ENCODE measurements at regions not wholly inside any gene's neighbourhood (a gene's known extent, or its start where the extent isn't known, plus 50 kb on each side); places are given as distances from the start of the nearest gene placed in this dataset.

DNA sequence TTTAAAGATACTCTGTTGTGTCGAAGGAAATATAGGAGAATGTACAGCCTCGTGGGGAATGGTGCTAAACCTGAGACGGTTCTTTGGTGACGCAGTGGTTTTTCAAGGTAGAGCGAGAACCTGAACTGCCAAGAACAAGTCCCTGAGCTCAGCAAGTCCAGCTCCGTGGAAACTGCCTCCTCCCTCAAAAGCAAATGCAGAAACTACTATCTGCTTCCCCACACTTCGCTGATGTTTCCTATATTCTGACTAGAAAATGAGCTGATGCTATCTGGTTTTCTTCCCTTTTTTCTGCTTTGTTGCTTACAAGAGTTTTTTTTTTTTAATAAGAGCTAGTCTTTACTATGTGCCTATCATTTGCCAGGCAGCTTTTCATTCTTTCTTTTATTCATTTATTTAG, 85.3 kb upstream of the LY86 start:
- Histone ChIP-seq H3K27ac (no peak overlapping the region), H3K79me2 (no peaks in the 10 kb centered on the region), H3K4me1 (ENCODE audit: insufficient read depth) (no peaks in the 10 kb centered on the region), H3K9me3 (ENCODE audit: low read depth) (no peaks in the 10 kb centered on the region), H3K36me3 (replicated peaks; ENCODE audit: insufficient read depth, low read depth) (no peaks in the 10 kb centered on the region), H2AFZ (no peak overlapping the region), H3K27me3 (peaks cover 6% of the 10 kb centered on the region), H4K20me1 (ENCODE audit: insufficient read depth, poor library complexity, severe bottlenecking) (no peaks in the 10 kb centered on the region), H3K4me2 (no peak overlapping the region), H3K4me3 (no peak overlapping the region), H3K9me2 (replicated peaks; ENCODE audit: insufficient read depth) (no peaks in the 10 kb centered on the region)
- WGBS (ENCODE audit: low lambda C conversion rate, missing lambda C conversion rate): 82% methylated on average over 7 of the region's 7 CpGs
- TF ChIP-seq EZH2 (IDR thresholded peaks at IDR 0.05; ENCODE audit: borderline replicate concordance): no peak
- TF ChIP-seq, protein P1, sequence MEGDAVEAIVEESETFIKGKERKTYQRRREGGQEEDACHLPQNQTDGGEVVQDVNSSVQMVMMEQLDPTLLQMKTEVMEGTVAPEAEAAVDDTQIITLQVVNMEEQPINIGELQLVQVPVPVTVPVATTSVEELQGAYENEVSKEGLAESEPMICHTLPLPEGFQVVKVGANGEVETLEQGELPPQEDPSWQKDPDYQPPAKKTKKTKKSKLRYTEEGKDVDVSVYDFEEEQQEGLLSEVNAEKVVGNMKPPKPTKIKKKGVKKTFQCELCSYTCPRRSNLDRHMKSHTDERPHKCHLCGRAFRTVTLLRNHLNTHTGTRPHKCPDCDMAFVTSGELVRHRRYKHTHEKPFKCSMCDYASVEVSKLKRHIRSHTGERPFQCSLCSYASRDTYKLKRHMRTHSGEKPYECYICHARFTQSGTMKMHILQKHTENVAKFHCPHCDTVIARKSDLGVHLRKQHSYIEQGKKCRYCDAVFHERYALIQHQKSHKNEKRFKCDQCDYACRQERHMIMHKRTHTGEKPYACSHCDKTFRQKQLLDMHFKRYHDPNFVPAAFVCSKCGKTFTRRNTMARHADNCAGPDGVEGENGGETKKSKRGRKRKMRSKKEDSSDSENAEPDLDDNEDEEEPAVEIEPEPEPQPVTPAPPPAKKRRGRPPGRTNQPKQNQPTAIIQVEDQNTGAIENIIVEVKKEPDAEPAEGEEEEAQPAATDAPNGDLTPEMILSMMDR (IDR thresholded peaks at IDR 0.05; ENCODE audit: poor library complexity): no peak
- TF ChIP-seq EZH2phosphoT487 (IDR thresholded peaks at IDR 0.05; ENCODE audit: low read depth, severe bottlenecking, unreplicated experiment): no peak
- DNase-seq (ENCODE audit: low spot score): no peak

- Histone ChIP-seq H3K4me3 (no peak overlapping the region), H3K79me2 (no peaks in the 10 kb centered on the region), H2AFZ (no peak overlapping the region), H3K27me3 (no peaks in the 10 kb centered on the region), H3K9me3 (ENCODE audit: low read depth) (no peaks in the 10 kb centered on the region), H4K20me1 (ENCODE audit: insufficient read depth, poor library complexity, severe bottlenecking) (no peaks in the 10 kb centered on the region), H3K36me3 (replicated peaks; ENCODE audit: insufficient read depth, low read depth) (no peaks in the 10 kb centered on the region), H3K9me2 (replicated peaks; ENCODE audit: insufficient read depth) (no peaks in the 10 kb centered on the region), H3K27ac (no peak overlapping the region), H3K4me1 (ENCODE audit: insufficient read depth) (no peaks in the 10 kb centered on the region), H3K4me2 (no peak overlapping the region)
- DNase-seq (ENCODE audit: low spot score): no peak
- 83% methylated on average over 3 of the region's 3 CpGs for WGBS (ENCODE audit: low lambda C conversion rate, missing lambda C conversion rate)
- TF ChIP-seq, protein P1 (IDR thresholded peaks at IDR 0.05; ENCODE audit: poor library complexity): no peak
- TF ChIP-seq EZH2phosphoT487 (IDR thresholded peaks at IDR 0.05; ENCODE audit: low read depth, severe bottlenecking, unreplicated experiment): no peak
- no peak for TF ChIP-seq EZH2 (IDR thresholded peaks at IDR 0.05; ENCODE audit: borderline replicate concordance)
These were observed 83.4 kb upstream of the LY86 start for GRCh38 chr6:6505111-6505510.

DNA sequence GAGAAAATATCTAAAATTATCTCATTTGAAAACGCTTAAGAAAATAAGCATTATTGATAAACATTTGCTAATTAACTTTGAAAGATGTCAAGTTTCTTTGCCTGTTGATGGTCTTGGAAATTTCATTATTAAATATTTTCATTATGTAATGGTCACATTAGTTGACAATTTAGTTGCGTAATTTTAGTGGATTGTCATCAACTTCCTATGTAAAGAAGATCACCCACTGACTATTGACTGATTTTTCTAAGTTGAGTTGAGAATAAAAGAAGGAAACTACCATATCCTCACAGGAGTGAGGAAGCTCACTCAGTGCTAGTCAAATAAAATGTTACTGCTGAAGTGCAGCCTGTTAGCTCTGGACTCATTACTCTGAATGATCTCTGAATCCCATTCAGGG, 79.9 kb upstream of the LY86 start:
- Histone ChIP-seq H4K20me1 (ENCODE audit: insufficient read depth, poor library complexity, severe bottlenecking) (no peaks in the 10 kb centered on the region), H2AFZ (no peak overlapping the region), H3K27ac (no peak overlapping the region), H3K27me3 (no peaks in the 10 kb centered on the region), H3K9me3 (ENCODE audit: low read depth) (no peaks in the 10 kb centered on the region), H3K36me3 (replicated peaks; ENCODE audit: insufficient read depth, low read depth) (no peaks in the 10 kb centered on the region), H3K4me2 (no peak overlapping the region), H3K4me3 (no peak overlapping the region), H3K79me2 (no peaks in the 10 kb centered on the region), H3K4me1 (ENCODE audit: insufficient read depth) (no peaks in the 10 kb centered on the region), H3K9me2 (replicated peaks; ENCODE audit: insufficient read depth) (no peaks in the 10 kb centered on the region)
- WGBS (ENCODE audit: low lambda C conversion rate, missing lambda C conversion rate): 91% methylated on average over 2 of the region's 2 CpGs
- DNase-seq (ENCODE audit: low spot score): no peak
- TF ChIP-seq EZH2 (IDR thresholded peaks at IDR 0.05; ENCODE audit: borderline replicate concordance) (no peak), EZH2phosphoT487 (IDR thresholded peaks at IDR 0.05; ENCODE audit: low read depth, severe bottlenecking, unreplicated experiment) (no peak)
- TF ChIP-seq, protein P1 (IDR thresholded peaks at IDR 0.05; ENCODE audit: poor library complexity): no peak

DNA sequence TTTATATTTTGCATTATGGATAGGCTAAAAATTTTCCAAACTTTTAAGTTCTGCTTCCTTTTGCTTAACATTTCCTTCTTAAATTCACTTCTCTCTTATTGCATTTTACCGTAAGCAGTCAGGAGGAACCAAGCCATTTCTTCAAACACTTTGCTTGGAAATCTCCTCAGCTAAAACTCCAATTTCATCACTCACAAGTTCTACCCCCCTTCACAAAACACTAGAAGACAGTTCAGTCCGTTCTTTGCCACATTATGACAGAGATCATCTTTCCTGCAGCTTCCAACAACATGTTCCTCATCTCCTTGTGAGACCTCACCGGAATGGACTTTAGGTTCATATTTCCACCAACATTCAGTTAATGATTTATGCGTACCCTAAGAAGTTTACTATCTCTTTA, 79.2 kb upstream of the LY86 start:
- no peak for DNase-seq (ENCODE audit: low spot score)
- 82% methylated on average over 4 of the region's 4 CpGs for WGBS (ENCODE audit: low lambda C conversion rate, missing lambda C conversion rate)
- Histone ChIP-seq H2AFZ (no peak overlapping the region), H3K9me2 (replicated peaks; ENCODE audit: insufficient read depth) (no peaks in the 10 kb centered on the region), H3K27ac (no peak overlapping the region), H4K20me1 (ENCODE audit: insufficient read depth, poor library complexity, severe bottlenecking) (no peaks in the 10 kb centered on the region), H3K4me1 (ENCODE audit: insufficient read depth) (no peaks in the 10 kb centered on the region), H3K79me2 (no peaks in the 10 kb centered on the region), H3K4me3 (no peak overlapping the region), H3K4me2 (no peak overlapping the region), H3K9me3 (ENCODE audit: low read depth) (no peaks in the 10 kb centered on the region), H3K27me3 (no peaks in the 10 kb centered on the region), H3K36me3 (replicated peaks; ENCODE audit: insufficient read depth, low read depth) (no peaks in the 10 kb centered on the region)
- TF ChIP-seq EZH2 (IDR thresholded peaks at IDR 0.05; ENCODE audit: borderline replicate concordance): no peak
- TF ChIP-seq EZH2phosphoT487 (IDR thresholded peaks at IDR 0.05; ENCODE audit: low read depth, severe bottlenecking, unreplicated experiment): no peak
- TF ChIP-seq, protein P1 (IDR thresholded peaks at IDR 0.05; ENCODE audit: poor library complexity): no peak

Measured in hepatocyte (in vitro differentiated cells).